HG03460 (cell line): ENCODE measurements at regions not wholly inside any gene's neighbourhood (a gene's known extent, or its start where the extent isn't known, plus 50 kb on each side); places are given as distances from the start of the nearest gene placed in this dataset.

Source experiments
- ATAC-seq: cut with Tn5 transposase; IDR thresholded peaks from one replicate; pipeline ENCODE4 v1.9.1; 2021; ENCODE audit not compliant: unreplicated experiment

GRCh38 chr12:107396991-107397390 lies 288.6 kb upstream of the PWP1 start:
- no peak for ATAC-seq

- ATAC-seq, result no peak
Observed at GRCh38 chr12:107397890-107398500, 287.6 kb upstream of the PWP1 start.

GRCh38 chr12:107399046-107399445 lies 286.6 kb upstream of the PWP1 start:
- no peak for ATAC-seq

- ATAC-seq, result no peak
Observed at GRCh38 chr12:107400686-107401447, 284.7 kb upstream of the PWP1 start.

- ATAC-seq, result no peak
Observed at GRCh38 chr12:107402041-107403022, 283.3 kb upstream of the PWP1 start.

- no peak for ATAC-seq
Observed at GRCh38 chr12:107404981-107405380, 280.6 kb upstream of the PWP1 start.

- ATAC-seq, result no peak
Observed at GRCh38 chr12:107405436-107405835, 280.2 kb upstream of the PWP1 start.

- no peak for ATAC-seq
Observed at GRCh38 chr12:107406932-107407331, 278.7 kb upstream of the PWP1 start.

- ATAC-seq, result no peak
Observed at GRCh38 chr12:107411792-107412535, 273.6 kb upstream of the PWP1 start.

- ATAC-seq, result no peak
Observed at GRCh38 chr12:107415071-107415470, 270.5 kb upstream of the PWP1 start.

- ATAC-seq, result no peak
Observed at GRCh38 chr12:107415834-107416233, 269.8 kb upstream of the PWP1 start.

- ATAC-seq, result no peak
Observed at GRCh38 chr12:107417004-107417403, 268.6 kb upstream of the PWP1 start.

- no peak for ATAC-seq
Observed at GRCh38 chr12:107418981-107419380, 266.6 kb upstream of the PWP1 start.

- no peak for ATAC-seq
Observed at GRCh38 chr12:107423531-107423930, 262.1 kb upstream of the PWP1 start.

- no peak for ATAC-seq
Observed at GRCh38 chr12:107429006-107429705, 256.4 kb upstream of the PWP1 start.

- ATAC-seq, result no peak
Observed at GRCh38 chr12:107431942-107432341, 253.7 kb upstream of the PWP1 start.

GRCh38 chr12:107435072-107435471 lies 250.5 kb upstream of the PWP1 start:
- ATAC-seq, result no peak

- ATAC-seq, result no peak
Observed at GRCh38 chr12:107435520-107435919, 250.1 kb upstream of the PWP1 start.

GRCh38 chr12:107436376-107436775 lies 249.2 kb upstream of the PWP1 start:
- ATAC-seq, result no peak

- ATAC-seq, result no peak
Observed at GRCh38 chr12:107436836-107437235, 248.8 kb upstream of the PWP1 start.
